ENCODE measurements at regions not wholly inside any gene's neighbourhood (a gene's known extent, or its start where the extent isn't known, plus 50 kb on each side); places are given as distances from the start of the nearest gene placed in this dataset.
"Not testable (repeated sequence)": the region's sequence is repeated elsewhere in the genome, so short reads cannot be mapped to it uniquely, and the experiment has no call there.

DNA sequence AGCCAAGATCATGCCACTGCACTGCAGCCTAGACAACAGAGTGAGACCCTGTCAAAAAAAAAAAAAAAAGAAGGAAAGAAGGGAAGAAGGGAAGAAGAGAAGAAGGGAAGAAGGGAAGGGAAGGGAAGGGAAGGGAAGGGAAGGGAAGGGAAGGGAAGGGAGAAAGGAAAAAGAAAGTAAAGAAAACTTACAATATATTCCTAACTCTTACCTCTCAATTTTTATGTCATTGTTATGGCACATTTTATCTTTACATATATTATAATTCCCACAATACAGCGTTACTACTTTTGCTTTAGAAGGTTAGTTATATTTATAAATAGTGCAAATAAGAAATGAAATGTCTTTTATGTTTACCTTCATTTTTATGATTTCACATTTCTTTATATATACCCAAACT lies 358.7 kb downstream of the HHIPL2 start:
- H3K27me3 Mint-ChIP-seq (ENCODE audit: unreplicated experiment) = no peaks in the 10 kb centered on the region
- H3K4me3 Mint-ChIP-seq (ENCODE audit: unreplicated experiment) = no peak overlapping the region
- peaks cover 4% of the 10 kb centered on the region for H3K4me1 Mint-ChIP-seq (ENCODE audit: low read depth, unreplicated experiment)
- H3K9me3 Mint-ChIP-seq (ENCODE audit: unreplicated experiment) = no peaks in the 10 kb centered on the region
- no peak overlapping the region for H3K27ac Mint-ChIP-seq (ENCODE audit: unreplicated experiment)
- TF ChIP-seq, protein P1, sequence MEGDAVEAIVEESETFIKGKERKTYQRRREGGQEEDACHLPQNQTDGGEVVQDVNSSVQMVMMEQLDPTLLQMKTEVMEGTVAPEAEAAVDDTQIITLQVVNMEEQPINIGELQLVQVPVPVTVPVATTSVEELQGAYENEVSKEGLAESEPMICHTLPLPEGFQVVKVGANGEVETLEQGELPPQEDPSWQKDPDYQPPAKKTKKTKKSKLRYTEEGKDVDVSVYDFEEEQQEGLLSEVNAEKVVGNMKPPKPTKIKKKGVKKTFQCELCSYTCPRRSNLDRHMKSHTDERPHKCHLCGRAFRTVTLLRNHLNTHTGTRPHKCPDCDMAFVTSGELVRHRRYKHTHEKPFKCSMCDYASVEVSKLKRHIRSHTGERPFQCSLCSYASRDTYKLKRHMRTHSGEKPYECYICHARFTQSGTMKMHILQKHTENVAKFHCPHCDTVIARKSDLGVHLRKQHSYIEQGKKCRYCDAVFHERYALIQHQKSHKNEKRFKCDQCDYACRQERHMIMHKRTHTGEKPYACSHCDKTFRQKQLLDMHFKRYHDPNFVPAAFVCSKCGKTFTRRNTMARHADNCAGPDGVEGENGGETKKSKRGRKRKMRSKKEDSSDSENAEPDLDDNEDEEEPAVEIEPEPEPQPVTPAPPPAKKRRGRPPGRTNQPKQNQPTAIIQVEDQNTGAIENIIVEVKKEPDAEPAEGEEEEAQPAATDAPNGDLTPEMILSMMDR (IDR thresholded peaks at IDR 0.05; ENCODE audit: partially characterized antibody, unreplicated experiment) = no peak
- H3K36me3 Mint-ChIP-seq (ENCODE audit: unreplicated experiment) = peaks cover 7% of the 10 kb centered on the region
- DNase-seq = no peak

DNA sequence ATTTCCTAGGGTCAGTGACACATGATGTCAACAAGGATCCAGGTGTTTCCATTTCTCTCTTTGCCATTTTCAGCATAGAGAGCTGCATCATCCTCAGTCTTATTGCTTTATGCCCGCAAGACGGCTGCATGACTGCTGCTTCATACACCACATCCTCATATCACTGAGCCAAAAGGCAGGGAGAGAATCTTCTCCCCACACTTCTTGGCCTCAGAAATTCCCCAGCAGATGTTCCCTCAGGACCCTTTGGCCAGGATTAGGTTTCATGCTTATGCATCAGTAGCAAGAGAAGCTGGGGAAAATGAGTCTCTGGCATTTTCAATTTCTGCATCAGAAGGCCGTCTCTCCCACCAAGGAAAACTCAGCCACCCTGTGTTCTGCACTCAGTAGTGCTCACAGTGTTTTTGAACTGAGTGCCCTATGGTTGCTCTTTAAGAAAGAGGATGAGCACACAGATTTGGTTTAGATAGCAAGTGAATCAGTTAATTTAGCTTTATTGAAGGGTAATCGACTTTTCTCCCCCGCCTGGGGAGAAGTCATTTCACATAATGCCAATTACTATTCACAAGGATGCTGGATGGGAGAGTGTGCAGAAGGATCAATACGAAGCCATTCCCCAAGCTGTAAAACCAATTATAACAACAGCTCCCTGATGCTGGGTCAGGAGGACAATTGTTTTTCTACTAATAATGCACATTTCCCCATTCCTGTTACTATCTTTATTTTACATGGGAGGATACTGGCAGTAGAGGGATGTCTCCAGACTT lies 360.2 kb downstream of the HHIPL2 start:
- TF ChIP-seq, protein P1 (IDR thresholded peaks at IDR 0.05; ENCODE audit: partially characterized antibody, unreplicated experiment) = no peak
- no peaks in the 10 kb centered on the region for H3K9me3 Mint-ChIP-seq (ENCODE audit: unreplicated experiment)
- no peaks in the 10 kb centered on the region for H3K27me3 Mint-ChIP-seq (ENCODE audit: unreplicated experiment)
- no peak overlapping the region for H3K27ac Mint-ChIP-seq (ENCODE audit: unreplicated experiment)
- no peak for DNase-seq
- peaks cover 4% of the 10 kb centered on the region for H3K4me1 Mint-ChIP-seq (ENCODE audit: low read depth, unreplicated experiment)
- H3K4me3 Mint-ChIP-seq (ENCODE audit: unreplicated experiment) = no peak overlapping the region
- peaks cover 7% of the 10 kb centered on the region for H3K36me3 Mint-ChIP-seq (ENCODE audit: unreplicated experiment)

DNA sequence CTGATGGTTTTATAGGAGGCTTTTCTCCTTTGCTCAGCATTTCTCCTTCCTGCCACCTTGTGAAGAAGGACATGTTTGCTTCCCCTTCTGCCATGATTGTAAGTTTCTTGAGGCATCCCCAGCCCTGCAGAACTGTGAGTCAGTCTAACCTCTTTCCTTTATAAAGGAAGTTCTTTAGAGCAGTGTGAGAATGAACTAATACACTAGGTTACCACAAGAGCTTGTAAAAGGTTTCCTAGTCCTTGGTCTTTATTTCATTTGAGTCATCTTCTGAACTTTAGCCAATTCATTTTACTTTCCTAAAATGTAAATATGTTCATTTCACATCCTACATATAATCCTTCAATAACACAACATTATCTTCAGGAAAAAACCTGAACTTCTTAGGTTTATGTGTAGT lies 365.3 kb downstream of the HHIPL2 start:
- Mint-ChIP-seq H3K9me3 (ENCODE audit: unreplicated experiment) (peaks cover 2% of the 10 kb centered on the region), H3K27ac (ENCODE audit: unreplicated experiment) (no peak overlapping the region), H3K4me1 (ENCODE audit: low read depth, unreplicated experiment) (peaks cover 4% of the 10 kb centered on the region), H3K36me3 (ENCODE audit: unreplicated experiment) (no peaks in the 10 kb centered on the region), H3K27me3 (ENCODE audit: unreplicated experiment) (no peaks in the 10 kb centered on the region), H3K4me3 (ENCODE audit: unreplicated experiment) (no peak overlapping the region)
- DNase-seq = no peak
- TF ChIP-seq, protein P1 (IDR thresholded peaks at IDR 0.05; ENCODE audit: partially characterized antibody, unreplicated experiment) = no peak

DNA sequence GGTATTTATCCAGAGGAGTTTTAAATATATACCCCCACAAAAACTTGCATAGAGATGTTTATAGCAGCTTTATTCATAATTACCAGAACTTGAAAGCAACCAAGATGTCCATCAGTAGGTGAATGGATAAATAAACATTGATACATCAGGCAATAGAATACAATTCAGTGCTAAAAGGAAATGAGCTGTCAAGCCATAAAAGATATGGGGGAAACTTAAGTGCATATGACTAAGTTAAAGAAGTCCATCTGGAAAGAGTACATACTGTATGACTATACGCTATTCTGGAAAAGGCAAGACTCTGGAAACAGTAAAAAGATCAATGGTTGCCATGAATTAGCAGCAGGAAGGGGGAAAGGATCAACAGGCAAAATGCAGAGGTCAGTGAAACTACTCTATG lies 366.7 kb downstream of the HHIPL2 start:
- H3K4me1 Mint-ChIP-seq (ENCODE audit: low read depth, unreplicated experiment) = no peaks in the 10 kb centered on the region
- H3K9me3 Mint-ChIP-seq (ENCODE audit: unreplicated experiment) = peaks cover 2% of the 10 kb centered on the region
- H3K27me3 Mint-ChIP-seq (ENCODE audit: unreplicated experiment) = no peaks in the 10 kb centered on the region
- DNase-seq = no peak
- H3K27ac Mint-ChIP-seq (ENCODE audit: unreplicated experiment) = no peak overlapping the region
- H3K36me3 Mint-ChIP-seq (ENCODE audit: unreplicated experiment) = no peaks in the 10 kb centered on the region
- TF ChIP-seq, protein P1 (IDR thresholded peaks at IDR 0.05; ENCODE audit: partially characterized antibody, unreplicated experiment) = no peak
- no peak overlapping the region for H3K4me3 Mint-ChIP-seq (ENCODE audit: unreplicated experiment)

DNA sequence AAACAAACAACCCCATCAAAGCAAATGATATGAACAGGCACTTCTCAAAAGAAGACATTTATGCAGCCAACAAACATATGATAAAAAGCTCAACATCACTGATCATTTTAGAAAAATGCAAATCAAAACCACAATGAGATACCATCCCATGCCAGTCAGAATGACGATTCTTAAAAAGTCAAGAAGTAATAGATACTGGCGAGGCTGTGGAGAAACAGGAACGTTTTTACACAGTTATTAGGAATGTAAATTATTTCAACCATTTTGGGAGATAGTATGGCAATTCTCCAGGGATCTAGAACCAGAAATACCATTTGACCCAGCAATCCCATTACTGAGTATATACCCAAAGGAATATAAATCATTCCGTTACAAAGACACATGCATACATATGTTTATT lies 370.4 kb downstream of the HHIPL2 start:
- not testable (repeated sequence) for H3K4me3 Mint-ChIP-seq (ENCODE audit: unreplicated experiment)

More for the DNA sequence above, 370.4 kb downstream of the HHIPL2 start:
- H3K9me3 Mint-ChIP-seq (ENCODE audit: unreplicated experiment); H3K4me1 Mint-ChIP-seq (ENCODE audit: low read depth, unreplicated experiment); DNase-seq; H3K27ac Mint-ChIP-seq (ENCODE audit: unreplicated experiment); H3K36me3 Mint-ChIP-seq (ENCODE audit: unreplicated experiment); H3K27me3 Mint-ChIP-seq (ENCODE audit: unreplicated experiment): not testable (repeated sequence)
